DOHH2 (cell line): ENCODE measurements at regions not wholly inside any gene's neighbourhood (a gene's known extent, or its start where the extent isn't known, plus 50 kb on each side); places are given as distances from the start of the nearest gene placed in this dataset.

Source experiments
- H3F3A ChIP-seq: fragments of 200-600 bp; sonication (generic), shearing (Covaris generic); 2 replicates; pipeline ENCODE4 v1.6.0; 2016; ENCODE audit warnings: antibody characterized with exemption, mild to moderate bottlenecking; ENCODE audit not compliant: control insufficient read depth, insufficient read depth
- H3K27ac ChIP-seq: fragments of 200-600 bp; sonication (generic); 2 replicates; pipeline ENCODE4 v1.5.1; 2014; ENCODE audit warnings: low read depth, mild to moderate bottlenecking, low read length, moderate library complexity
- H3K27me3 ChIP-seq: fragments of 200-600 bp; sonication (generic); 2 replicates; pipeline ENCODE4 v1.6.1; 2014; ENCODE audit warnings: mild to moderate bottlenecking, low read length, mixed read lengths; ENCODE audit not compliant: control insufficient read depth
- H3K36me3 ChIP-seq: fragments of 200-600 bp; sonication (generic); 2 replicates; pipeline ENCODE4 v1.6.1; 2014; ENCODE audit warnings: mild to moderate bottlenecking, low read length, moderate library complexity, mixed read lengths; ENCODE audit not compliant: control insufficient read depth
- H3K4me1 ChIP-seq: fragments of 200-600 bp; sonication (generic); 2 replicates; pipeline ENCODE4 v1.6.1; 2014; ENCODE audit warnings: mild to moderate bottlenecking, low read length, mixed read lengths; ENCODE audit not compliant: control insufficient read depth
- H3K4me2 ChIP-seq: fragments of 200-600 bp; sonication (generic); 2 replicates; pipeline ENCODE4 v1.6.0; 2014; ENCODE audit warnings: mild to moderate bottlenecking, low read length, moderate library complexity
- H3K4me3 ChIP-seq: fragments of 200-600 bp; sonication (generic); 2 replicates; pipeline ENCODE4 v1.5.1; 2014; ENCODE audit warnings: mild to moderate bottlenecking, low read length, mixed read lengths
- H3K79me2 ChIP-seq: fragments of 200-600 bp; sonication (generic); 2 replicates; pipeline ENCODE4 v1.6.1; 2014; ENCODE audit warnings: mild to moderate bottlenecking, low read length, mixed read lengths; ENCODE audit not compliant: control insufficient read depth
- H3K9me2 ChIP-seq: fragments of 200-600 bp; sonication (generic); replicated peaks from 2 replicates; pipeline ENCODE4 v1.6.1; 2014; ENCODE audit warnings: mild to moderate bottlenecking, low read length, mixed read lengths; ENCODE audit not compliant: control insufficient read depth
- H3K9me3 ChIP-seq: fragments of 200-600 bp; sonication (generic); 2 replicates; pipeline ENCODE4 v1.6.1; 2014; ENCODE audit warnings: antibody characterized with exemption, low read length, mixed read lengths; ENCODE audit not compliant: control insufficient read depth, insufficient read depth
- H4K20me1 ChIP-seq: fragments of 200-600 bp; sonication (generic); 2 replicates; pipeline ENCODE4 v1.6.0; 2014; ENCODE audit warnings: low read depth, mild to moderate bottlenecking, antibody characterized with exemption, low read length, moderate library complexity; ENCODE audit not compliant: control insufficient read depth, insufficient read depth
- CTCF ChIP-seq: fragments of 200-600 bp; sonication (generic); IDR thresholded peaks from one replicate; pipeline ENCODE4 v1.5.1; 2014; ENCODE audit warnings: antibody characterized with exemption, mild to moderate bottlenecking, low read depth, low read length; ENCODE audit not compliant: poor library complexity, severe bottlenecking
- EZH2phosphoT487 ChIP-seq: fragments of 200-600 bp; sonication (generic); IDR thresholded peaks from 2 replicates; pipeline ENCODE4 v1.6.1; 2017; ENCODE audit warnings: borderline replicate concordance, mild to moderate bottlenecking, antibody characterized with exemption, low read length, moderate library complexity, mixed read lengths

GRCh38 chr5:145198525-145199260 is 636.4 kb downstream of the PRELID2 start:
- Histone ChIP-seq H4K20me1 (no peaks in the 10 kb centered on the region), H3K4me2 (no peak overlapping the region), H3K4me1 (no peaks in the 10 kb centered on the region), H3K4me3 (no peak overlapping the region), H3K9me3 (no peaks in the 10 kb centered on the region), H3K79me2 (no peaks in the 10 kb centered on the region), H3K36me3 (no peaks in the 10 kb centered on the region), H3K27ac (no peak overlapping the region), H3K9me2 (no peaks in the 10 kb centered on the region), H3K27me3 (no peaks in the 10 kb centered on the region), H3F3A (no peaks in the 10 kb centered on the region)
- TF ChIP-seq CTCF (no peak), EZH2phosphoT487 (no peak)

- H3K9me2 ChIP-seq = no peaks in the 10 kb centered on the region; the same call in 1 of the 2 replicates
- H3F3A ChIP-seq = no peaks in the 10 kb centered on the region
- H3K79me2 ChIP-seq = no peaks in the 10 kb centered on the region
- H3K36me3 ChIP-seq = no peaks in the 10 kb centered on the region
- H3K4me2 ChIP-seq = no peak overlapping the region
- no peak overlapping the region for H3K4me3 ChIP-seq
- no peaks in the 10 kb centered on the region for H4K20me1 ChIP-seq
- no peak for TF ChIP-seq CTCF
- TF ChIP-seq EZH2phosphoT487 = no peak
- H3K4me1 ChIP-seq = no peaks in the 10 kb centered on the region
- H3K27ac ChIP-seq = no peak overlapping the region
- no peaks in the 10 kb centered on the region for H3K9me3 ChIP-seq
- no peaks in the 10 kb centered on the region for H3K27me3 ChIP-seq
Measured at GRCh38 chr5:145189746-145190145, 645.4 kb downstream of the PRELID2 start.

GRCh38 chr5:145180371-145180770 is 654.8 kb downstream of the PRELID2 start:
- H3K4me2 ChIP-seq = no peak overlapping the region
- H3K9me2 ChIP-seq = no peaks in the 10 kb centered on the region
- no peak for TF ChIP-seq CTCF
- H4K20me1 ChIP-seq = no peaks in the 10 kb centered on the region
- no peaks in the 10 kb centered on the region for H3K79me2 ChIP-seq
- H3K27me3 ChIP-seq = no peaks in the 10 kb centered on the region
- no peaks in the 10 kb centered on the region for H3K9me3 ChIP-seq
- H3K4me3 ChIP-seq = no peak overlapping the region
- no peaks in the 10 kb centered on the region for H3K36me3 ChIP-seq
- H3K4me1 ChIP-seq = no peaks in the 10 kb centered on the region
- no peak overlapping the region for H3K27ac ChIP-seq
- H3F3A ChIP-seq = no peaks in the 10 kb centered on the region
